ENCODE measurements at regions not wholly inside any gene's neighbourhood (a gene's known extent, or its start where the extent isn't known, plus 50 kb on each side); places are given as distances from the start of the nearest gene placed in this dataset.

- TF ChIP-seq CTCF (IDR thresholded peaks at IDR 0.05) = no peak
- DNase-seq (no peak), ATAC-seq (no peak)
- no peaks in the 10 kb centered on the region for H3K4me1 ChIP-seq
- no peak overlapping the region for H3K4me3 ChIP-seq
- H3K27me3 ChIP-seq = no peaks in the 10 kb centered on the region
- 95% methylated on average over 11 of the region's 11 CpGs for WGBS, 2 donors
- peaks cover 0 to 26% (median 4%) of the 10 kb centered on the region in 11 donors for H3K9me3 ChIP-seq
- intact Hi-C loops (cut with DNase I) = no loop called here
- no peaks in the 10 kb centered on the region for H3K36me3 ChIP-seq
- no peak overlapping the region for H3K27ac ChIP-seq
Observed at GRCh38 chr5:179467441-179467840, 82.9 kb upstream of the RUFY1 start.

DNA sequence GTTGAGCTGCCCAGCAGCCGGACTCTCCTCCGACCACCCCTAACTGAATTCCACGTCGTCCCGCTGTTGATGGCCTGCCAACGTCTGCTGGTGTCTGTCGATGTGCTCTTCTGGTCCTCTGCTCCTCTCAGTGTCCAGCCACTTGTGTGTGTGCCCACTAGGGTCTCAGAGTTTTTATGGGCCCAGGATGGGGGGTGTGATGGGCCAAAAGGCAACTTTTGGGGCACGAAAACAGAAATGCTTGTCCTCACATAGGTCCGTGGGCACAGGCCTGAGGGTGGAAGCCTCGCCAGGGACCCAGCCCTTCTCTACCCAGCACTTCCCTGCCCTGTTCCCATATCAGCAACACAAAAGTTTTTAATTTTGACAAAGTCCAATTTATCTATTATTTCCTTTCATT lies 85.7 kb upstream of the RUFY1 start:
- no peaks in the 10 kb centered on the region for H3K36me3 ChIP-seq
- H3K4me3 ChIP-seq = no peak overlapping the region
- 88 to 90% methylated on average over 10 of the region's 10 CpGs for WGBS, 2 donors
- DNase-seq = no peak
- H3K9me3 ChIP-seq = peaks cover 0 to 26% (median 4%) of the 10 kb centered on the region in 11 donors
- H3K27me3 ChIP-seq = peaks cover 0 to 7% (median 0%) of the 10 kb centered on the region in 7 donors
- no peak overlapping the region for H3K27ac ChIP-seq
- no peaks in the 10 kb centered on the region for H3K4me1 ChIP-seq
- ATAC-seq = no peak
- intact Hi-C loops (cut with DNase I) = no loop called here
- TF ChIP-seq CTCF (IDR thresholded peaks at IDR 0.05) = no peak

DNA sequence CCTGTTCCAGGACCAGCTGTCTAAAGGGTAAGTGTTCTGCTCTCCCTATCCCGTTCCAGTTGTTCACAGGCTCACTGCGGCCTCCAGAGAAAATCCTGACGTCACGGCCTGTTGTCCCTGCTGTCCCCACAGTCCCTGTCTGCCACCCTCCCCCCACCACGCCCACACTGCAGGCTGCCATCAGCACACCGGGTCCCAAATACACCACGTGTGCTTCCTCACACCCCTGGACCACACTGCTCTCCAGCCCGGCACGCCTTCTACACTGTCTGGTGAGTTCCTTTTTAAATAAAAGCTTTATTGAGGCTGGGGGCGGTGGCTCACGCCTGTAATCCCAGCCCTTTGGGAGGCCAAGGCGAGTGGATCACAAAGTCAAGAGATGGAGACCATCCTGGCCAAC lies 88.3 kb upstream of the RUFY1 start:
- H3K27ac ChIP-seq = no peak overlapping the region
- H3K4me3 ChIP-seq = no peak overlapping the region
- WGBS, 2 donors = 79% methylated on average over 12 of the region's 12 CpGs
- H3K36me3 ChIP-seq = no peaks in the 10 kb centered on the region
- no peak for TF ChIP-seq CTCF (IDR thresholded peaks at IDR 0.05)
- no peaks in the 10 kb centered on the region for H3K4me1 ChIP-seq
- no peak for ATAC-seq
- peaks cover 0 to 26% (median 4%) of the 10 kb centered on the region in 11 donors for H3K9me3 ChIP-seq
- intact Hi-C loops (cut with DNase I) = no loop called here
- H3K27me3 ChIP-seq = peaks cover 0 to 10% (median 3%) of the 10 kb centered on the region in 7 donors
- no peak for DNase-seq

- H3K27ac ChIP-seq = no peak overlapping the region
- H3K4me3 ChIP-seq = no peak overlapping the region
- DNase-seq (no peak), ATAC-seq (no peak)
- intact Hi-C loops (cut with DNase I) = no loop called here
- no peaks in the 10 kb centered on the region for H3K4me1 ChIP-seq
- H3K27me3 ChIP-seq = peaks cover 0 to 10% (median 3%) of the 10 kb centered on the region in 7 donors
- no peaks in the 10 kb centered on the region for H3K36me3 ChIP-seq
- H3K9me3 ChIP-seq = peaks cover 0 to 26% (median 4%) of the 10 kb centered on the region in 11 donors
- 88 to 96% methylated on average over 3 of the region's 3 CpGs for WGBS, 2 donors
- TF ChIP-seq CTCF (IDR thresholded peaks at IDR 0.05) = no peak
Observed at GRCh38 chr5:179461576-179461975, 88.8 kb upstream of the RUFY1 start.
